ENCODE measurements at regions not wholly inside any gene's neighbourhood (a gene's known extent, or its start where the extent isn't known, plus 50 kb on each side); places are given as distances from the start of the nearest gene placed in this dataset.

DNA sequence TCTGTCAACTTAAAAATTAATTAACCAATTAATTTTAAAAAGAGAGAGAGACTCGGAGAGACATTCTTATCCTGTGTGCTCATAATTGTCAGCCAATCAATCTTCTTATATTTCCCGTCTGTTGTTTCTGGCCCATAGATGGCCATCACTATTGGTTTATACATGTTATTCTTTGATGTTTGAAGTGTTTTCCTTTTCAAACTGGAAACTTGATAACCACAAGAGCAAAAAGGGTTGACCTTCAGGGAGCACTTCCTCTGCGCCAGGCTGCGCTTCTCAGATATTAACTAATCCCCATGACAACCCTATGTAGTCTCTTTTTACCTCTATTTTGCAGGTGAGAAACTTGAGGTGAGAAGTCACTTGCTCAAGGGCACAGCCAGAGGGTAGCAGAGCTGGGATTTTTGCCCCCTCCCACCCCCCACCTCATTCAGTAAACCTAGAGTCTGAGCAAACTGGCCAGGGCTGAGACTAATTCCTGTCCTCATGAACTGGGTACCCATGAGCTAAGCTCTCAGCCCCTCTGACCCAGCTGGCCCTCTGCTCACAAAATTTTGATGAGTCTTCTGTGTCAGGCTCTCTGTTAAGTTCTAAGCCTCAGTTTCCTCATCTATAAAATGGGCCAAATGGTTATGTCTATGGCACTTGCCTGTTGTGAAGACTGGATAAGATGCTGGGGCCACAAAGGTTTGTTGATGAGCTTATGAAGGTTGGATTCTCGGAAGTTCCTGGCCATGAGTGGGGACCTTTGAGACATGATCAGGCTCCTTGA lies 86.0 kb upstream of the SH3PXD2B start:
- TF ChIP-seq DPF2 (IDR thresholded peaks at IDR 0.05) (no peak), NFIC (IDR thresholded peaks at IDR 0.05; ENCODE audit: low read depth, low read length) (no peak), EED (IDR thresholded peaks at IDR 0.05; ENCODE audit: low read depth) (no peak), RB1 (IDR thresholded peaks at IDR 0.05; ENCODE audit: borderline replicate concordance) (no peak), EP300 (IDR thresholded peaks at IDR 0.05; ENCODE audit: borderline replicate concordance in 1 of 2, control insufficient read depth in 1 of 2, low read depth in 2 of 2, low read length in 2 of 2) (no peak), ZNF274 (IDR thresholded peaks at IDR 0.05; ENCODE audit: insufficient read depth, insufficient read length) (no peak)
- TF ChIP-seq, protein P1, sequence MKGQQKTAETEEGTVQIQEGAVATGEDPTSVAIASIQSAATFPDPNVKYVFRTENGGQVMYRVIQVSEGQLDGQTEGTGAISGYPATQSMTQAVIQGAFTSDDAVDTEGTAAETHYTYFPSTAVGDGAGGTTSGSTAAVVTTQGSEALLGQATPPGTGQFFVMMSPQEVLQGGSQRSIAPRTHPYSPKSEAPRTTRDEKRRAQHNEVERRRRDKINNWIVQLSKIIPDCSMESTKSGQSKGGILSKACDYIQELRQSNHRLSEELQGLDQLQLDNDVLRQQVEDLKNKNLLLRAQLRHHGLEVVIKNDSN (IDR thresholded peaks at IDR 0.05; ENCODE audit: borderline replicate concordance, extremely low read length, insufficient read depth, low read depth, low read length): no peak
- TF ChIP-seq, protein P2, sequence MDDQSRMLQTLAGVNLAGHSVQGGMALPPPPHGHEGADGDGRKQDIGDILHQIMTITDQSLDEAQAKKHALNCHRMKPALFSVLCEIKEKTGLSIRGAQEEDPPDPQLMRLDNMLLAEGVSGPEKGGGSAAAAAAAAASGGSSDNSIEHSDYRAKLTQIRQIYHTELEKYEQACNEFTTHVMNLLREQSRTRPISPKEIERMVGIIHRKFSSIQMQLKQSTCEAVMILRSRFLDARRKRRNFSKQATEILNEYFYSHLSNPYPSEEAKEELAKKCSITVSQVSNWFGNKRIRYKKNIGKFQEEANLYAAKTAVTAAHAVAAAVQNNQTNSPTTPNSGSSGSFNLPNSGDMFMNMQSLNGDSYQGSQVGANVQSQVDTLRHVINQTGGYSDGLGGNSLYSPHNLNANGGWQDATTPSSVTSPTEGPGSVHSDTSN (IDR thresholded peaks at IDR 0.05; ENCODE audit: insufficient replicate concordance, low read depth, low read length): no peak
- no peak overlapping the region for H3K4me2 ChIP-seq (ENCODE audit: control insufficient read depth, insufficient read depth)
- CTCF ChIA-PET: no interaction called here
- H3K4me3 ChIP-seq: no peak overlapping the region
- no peaks in the 10 kb centered on the region for H3K9me3 ChIP-seq (replicated peaks; ENCODE audit: control insufficient read depth, insufficient read depth, low read length)
- H3K4me1 ChIP-seq (ENCODE audit: control insufficient read depth, insufficient read depth, low read length): no peaks in the 10 kb centered on the region
- RAD21 ChIA-PET (ENCODE audit: unreplicated experiment): no interaction called here
- no peak for FAIRE-seq
- SMC1A ChIA-PET (ENCODE audit: uncharacterized antibody, unreplicated experiment): no interaction called here
- POLR2A ChIA-PET: no interaction called here
- in situ Hi-C loops (cut with MboI): no loop called here
- 65% methylated on average over 5 of the region's 5 CpGs for WGBS (ENCODE audit: insufficient coverage, insufficient replicate concordance, low lambda C conversion rate, missing lambda C conversion rate)
- no peak overlapping the region for H3K27ac ChIP-seq (ENCODE audit: control insufficient read depth, insufficient read depth)
- no peaks in the 10 kb centered on the region for H3K79me2 ChIP-seq (ENCODE audit: control insufficient read depth, insufficient read depth, low read length)
- intact Hi-C loops (cut with micrococcal nuclease; ENCODE audit: unreplicated experiment): no loop called here
- H3K36me3 ChIP-seq (ENCODE audit: control insufficient read depth in 2 of 2, insufficient read depth in 2 of 2, low read length in 1 of 2): no peaks in the 10 kb centered on the region
- DNase-seq (ENCODE audit: low read depth, low spot score): no peak
- BruUV-seq (replicated peaks): no TSS peak
- peaks cover 0 to 2% of the 10 kb centered on the region in 2 experiments; a peak in 2 of 4 replicates for H3K27me3 ChIP-seq (replicated peaks in 1 of 2; ENCODE audit: control insufficient read depth in 2 of 2, insufficient read depth in 2 of 2, low read length in 1 of 2)
- ATAC-seq: no peak
- H3K9ac ChIP-seq (ENCODE audit: control insufficient read depth, insufficient read depth, low read length): no peak overlapping the region
- no peaks in the 10 kb centered on the region for H4K20me1 ChIP-seq (ENCODE audit: control insufficient read depth, insufficient read depth)
- no peak overlapping the region for H2AFZ ChIP-seq (ENCODE audit: control insufficient read depth, low read depth, low read length)

Measured in GM12878 (cell line).